H9 (cell line): ENCODE measurements at regions not wholly inside any gene's neighbourhood (a gene's known extent, or its start where the extent isn't known, plus 50 kb on each side); places are given as distances from the start of the nearest gene placed in this dataset.

Experiments
- DNase-seq: peaks from one replicate; pipeline ENCODE4 v3.0.0-alpha.2; 2017
- H2AFZ ChIP-seq: one replicate; pipeline ENCODE4 v1.6.1; 2013; ENCODE audit warnings: mild to moderate bottlenecking, low read length, control low read depth, moderate library complexity
- H2AK5ac ChIP-seq: 2 replicates; pipeline ENCODE4 v1.6.1; 2013; ENCODE audit warnings: low read length, control low read depth, mixed read lengths; ENCODE audit not compliant: insufficient read length
- H2BK120ac ChIP-seq: one replicate; pipeline ENCODE4 v1.6.1; 2013; ENCODE audit warnings: low read depth, mild to moderate bottlenecking, low read length, control low read depth, inconsistent platforms; ENCODE audit not compliant: poor library complexity, severe bottlenecking
- H2BK12ac ChIP-seq: 2 replicates; pipeline ENCODE4 v1.6.1; 2013; ENCODE audit warnings: low read length, control low read depth, mixed read lengths, low read depth; ENCODE audit not compliant: insufficient read length
- H2BK15ac ChIP-seq: 2 replicates; pipeline ENCODE4 v1.6.1; 2013; ENCODE audit warnings: low read depth, low read length, control low read depth
- H2BK20ac ChIP-seq: one replicate; pipeline ENCODE4 v1.6.1; 2013; ENCODE audit warnings: low read depth, mild to moderate bottlenecking, low read length, control low read depth, inconsistent platforms; ENCODE audit not compliant: poor library complexity, severe bottlenecking
- H2BK5ac ChIP-seq: 2 replicates; pipeline ENCODE4 v1.6.1; 2013; ENCODE audit warnings: low read length, control low read depth, mixed read lengths; ENCODE audit not compliant: insufficient read length
- H3K14ac ChIP-seq: 2 replicates; pipeline ENCODE4 v1.6.1; 2013; ENCODE audit warnings: low read length, control low read depth; ENCODE audit not compliant: insufficient read depth
- H3K18ac ChIP-seq: 2 replicates; pipeline ENCODE4 v1.6.1; 2013; ENCODE audit warnings: low read depth, mild to moderate bottlenecking, mixed read lengths, low read length, control low read depth; ENCODE audit not compliant: insufficient read length
- H3K23ac ChIP-seq: 2 replicates; pipeline ENCODE4 v1.6.1; 2013; ENCODE audit warnings: low read length, control low read depth, mixed read lengths, low read depth; ENCODE audit not compliant: insufficient read length
- H3K23me2 ChIP-seq: 2 replicates; pipeline ENCODE4 v1.6.1; 2013; ENCODE audit warnings: low read depth, mild to moderate bottlenecking, mixed read lengths, low read length, control low read depth; ENCODE audit not compliant: insufficient read length, poor library complexity, severe bottlenecking
- H3K27ac ChIP-seq: 2 replicates; pipeline ENCODE4 v1.5.1; 2013; ENCODE audit warnings: low read length, control low read depth, mixed read lengths, low read depth; ENCODE audit not compliant: insufficient read length
- H3K27me3 ChIP-seq: 2 replicates; pipeline ENCODE4 v1.6.1; 2013; ENCODE audit warnings: low read length, control low read depth, inconsistent platforms; ENCODE audit not compliant: insufficient read depth
- H3K4ac ChIP-seq: 2 replicates; pipeline ENCODE4 v1.6.1; 2013; ENCODE audit warnings: low read depth, mild to moderate bottlenecking, control low read depth, inconsistent platforms, low read length, moderate library complexity
- H3K4me1 ChIP-seq: 2 replicates; pipeline ENCODE4 v1.6.1; 2013; ENCODE audit warnings: low read length, control low read depth, inconsistent platforms; ENCODE audit not compliant: insufficient read depth
- H3K4me2 ChIP-seq: 2 replicates; pipeline ENCODE4 v1.6.1; 2013; ENCODE audit warnings: low read length, control low read depth, mixed read lengths; ENCODE audit not compliant: insufficient read length, insufficient read depth
- H3K56ac ChIP-seq: 2 replicates; pipeline ENCODE4 v1.6.1; 2013; ENCODE audit warnings: low read depth, mild to moderate bottlenecking, mixed read lengths, low read length, control low read depth; ENCODE audit not compliant: insufficient read length
- H3K79me1 ChIP-seq: 2 replicates; pipeline ENCODE4 v1.6.1; 2013; ENCODE audit warnings: low read depth, mild to moderate bottlenecking, moderate library complexity, low read length, control low read depth, inconsistent platforms; ENCODE audit not compliant: insufficient read depth, poor library complexity, severe bottlenecking
- H3K79me2 ChIP-seq: 2 replicates; pipeline ENCODE4 v1.6.1; 2013; ENCODE audit warnings: low read length, control low read depth, inconsistent platforms; ENCODE audit not compliant: insufficient read depth
- H3K9ac ChIP-seq: 2 replicates; pipeline ENCODE4 v1.6.1; 2013; ENCODE audit warnings: low read length, control low read depth, mixed read lengths; ENCODE audit not compliant: insufficient read length; ENCODE audit errors: extremely low read depth
- H3K9me3 ChIP-seq: one replicate; pipeline ENCODE4 v1.6.1; 2013; ENCODE audit warnings: low read depth, low read length, inconsistent platforms; ENCODE audit not compliant: control insufficient read depth
- H3T11ph ChIP-seq: one replicate; pipeline ENCODE4 v1.6.1; 2013; ENCODE audit warnings: mild to moderate bottlenecking, low read length, control low read depth, inconsistent platforms
- H4K20me1 ChIP-seq: one replicate; pipeline ENCODE4 v1.6.1; 2013; ENCODE audit not compliant: control insufficient read depth, insufficient read length, insufficient read depth
- H4K5ac ChIP-seq: 2 replicates; pipeline ENCODE4 v1.6.1; 2013; ENCODE audit warnings: low read depth, mild to moderate bottlenecking, mixed read lengths, low read length, control low read depth; ENCODE audit not compliant: insufficient read length
- H4K8ac ChIP-seq: replicated peaks from 2 replicates; pipeline ENCODE4 v1.6.1; 2013; ENCODE audit warnings: low read length, control low read depth, mixed read lengths, low read depth; ENCODE audit not compliant: insufficient read length
- H4K91ac ChIP-seq: 2 replicates; pipeline ENCODE4 v1.6.1; 2013; ENCODE audit warnings: low read depth, mild to moderate bottlenecking, moderate library complexity, mixed read lengths, low read length, control low read depth; ENCODE audit not compliant: insufficient read length
- H3K27ac Mint-ChIP-seq, 3 experiments: 2 replicates in 2 of 3; 3 replicates in 1 of 3; pipeline ENCODE4 v1.8.0; 2020 to 2021; ENCODE audit warnings: mixed read lengths in 3 of 3, mild to moderate bottlenecking in 1 of 3, moderate library complexity in 1 of 3
- H3K27me3 Mint-ChIP-seq: 2 replicates; pipeline ENCODE4 v1.8.0; 2021; ENCODE audit warnings: low read depth, mild to moderate bottlenecking, moderate library complexity, mixed read lengths
- H3K36me3 Mint-ChIP-seq, 3 experiments: 2 replicates in 2 of 3; 3 replicates in 1 of 3; pipeline ENCODE4 v1.8.0; 2020 to 2021; ENCODE audit warnings: low read depth in 3 of 3, mixed read lengths in 3 of 3; ENCODE audit not compliant: insufficient read depth in 1 of 3
- H3K4me1 Mint-ChIP-seq, 2 experiments: 2 replicates each; pipeline ENCODE4 v1.8.0; 2020; ENCODE audit warnings: mixed read lengths in 2 of 2
- H3K4me3 Mint-ChIP-seq, 2 experiments: 2 replicates in 1 of 2; 3 replicates in 1 of 2; pipeline ENCODE4 v1.8.0; 2020 to 2021; ENCODE audit warnings: mild to moderate bottlenecking in 2 of 2, mixed read lengths in 2 of 2, moderate library complexity in 1 of 2
- H3K9me3 Mint-ChIP-seq, 2 experiments: 2 replicates in 1 of 2; 3 replicates in 1 of 2; pipeline ENCODE4 v1.8.0; 2020; ENCODE audit warnings: mild to moderate bottlenecking in 2 of 2, mixed read lengths in 2 of 2, moderate library complexity in 1 of 2
- WGBS: extraction: QIAGEN DNeasy Blood & Tissue Kit; methylation state at CpG from one replicate; pipeline ENCODE4 v1.1.7; 2013; ENCODE audit warnings: missing lambda C conversion rate, low lambda C conversion rate, mixed read lengths; ENCODE audit not compliant: insufficient read length; ENCODE audit errors: extremely low coverage; 5-methylcytosine and 5-hydroxymethylcytosine counted together
- TF ChIP-seq, protein P1 (sequence below): fragments of 200-600 bp; sonication (generic); conservative IDR thresholded peaks from 3 replicates; pipeline ENCODE4 v1.8.0; 2021; ENCODE audit warnings: antibody characterized with exemption, mild to moderate bottlenecking

DNA sequence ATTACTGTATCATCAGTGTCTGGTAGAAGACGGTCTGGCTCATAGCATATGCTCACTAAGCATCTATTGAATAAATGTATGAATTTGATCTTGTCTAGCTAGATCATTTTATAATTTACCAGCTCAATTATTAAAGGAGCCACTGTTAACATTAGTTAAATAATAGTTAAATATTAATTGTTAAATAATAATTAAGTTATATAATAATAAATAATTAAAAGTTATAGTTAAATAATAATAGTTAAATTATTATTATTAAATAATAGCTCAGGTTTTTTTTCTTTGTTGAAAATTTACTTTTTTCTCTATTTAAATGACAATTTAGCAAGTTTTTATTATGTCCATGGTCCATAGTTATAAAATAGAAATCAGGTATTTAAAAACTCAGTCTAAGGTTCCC is 274.4 kb downstream of the OXSM start:
- no peak for DNase-seq
- H3K4me1 ChIP-seq, result no peaks in the 10 kb centered on the region
- H2BK20ac ChIP-seq, result no peak overlapping the region
- H3K79me2 ChIP-seq, result no peaks in the 10 kb centered on the region
- no peaks in the 10 kb centered on the region for H3K9me3 ChIP-seq
- H3K56ac ChIP-seq, result no peak overlapping the region
- H2BK120ac ChIP-seq, result no peak overlapping the region
- H3K9ac ChIP-seq, result no peak overlapping the region
- Mint-ChIP-seq H3K9me3 (no peaks in the 10 kb centered on the region), H3K4me1 (peaks cover 0 to 3% of the 10 kb centered on the region in 2 experiments; a peak in 1 of 4 replicates), H3K36me3 (no peaks in the 10 kb centered on the region), H3K4me3 (no peak overlapping the region), H3K27me3 (no peaks in the 10 kb centered on the region), H3K27ac (no peak overlapping the region)
- no peak overlapping the region for H2AFZ ChIP-seq
- H4K8ac ChIP-seq, result no peak overlapping the region
- no peak overlapping the region for H3K4me2 ChIP-seq
- no peak overlapping the region for H2BK12ac ChIP-seq
- no peak overlapping the region for H3K27ac ChIP-seq
- no peaks in the 10 kb centered on the region for H3K27me3 ChIP-seq
- TF ChIP-seq, protein P1, sequence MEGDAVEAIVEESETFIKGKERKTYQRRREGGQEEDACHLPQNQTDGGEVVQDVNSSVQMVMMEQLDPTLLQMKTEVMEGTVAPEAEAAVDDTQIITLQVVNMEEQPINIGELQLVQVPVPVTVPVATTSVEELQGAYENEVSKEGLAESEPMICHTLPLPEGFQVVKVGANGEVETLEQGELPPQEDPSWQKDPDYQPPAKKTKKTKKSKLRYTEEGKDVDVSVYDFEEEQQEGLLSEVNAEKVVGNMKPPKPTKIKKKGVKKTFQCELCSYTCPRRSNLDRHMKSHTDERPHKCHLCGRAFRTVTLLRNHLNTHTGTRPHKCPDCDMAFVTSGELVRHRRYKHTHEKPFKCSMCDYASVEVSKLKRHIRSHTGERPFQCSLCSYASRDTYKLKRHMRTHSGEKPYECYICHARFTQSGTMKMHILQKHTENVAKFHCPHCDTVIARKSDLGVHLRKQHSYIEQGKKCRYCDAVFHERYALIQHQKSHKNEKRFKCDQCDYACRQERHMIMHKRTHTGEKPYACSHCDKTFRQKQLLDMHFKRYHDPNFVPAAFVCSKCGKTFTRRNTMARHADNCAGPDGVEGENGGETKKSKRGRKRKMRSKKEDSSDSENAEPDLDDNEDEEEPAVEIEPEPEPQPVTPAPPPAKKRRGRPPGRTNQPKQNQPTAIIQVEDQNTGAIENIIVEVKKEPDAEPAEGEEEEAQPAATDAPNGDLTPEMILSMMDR, result no peak
- H2BK15ac ChIP-seq, result no peak overlapping the region
- no peak overlapping the region for H2AK5ac ChIP-seq
- H3K23ac ChIP-seq, result no peak overlapping the region
- no peak overlapping the region for H4K91ac ChIP-seq
- no CpG with 5 or more reads among the region's 1 CpG for WGBS
- no peaks in the 10 kb centered on the region for H3K79me1 ChIP-seq
- H3K23me2 ChIP-seq, result no peaks in the 10 kb centered on the region
- H4K5ac ChIP-seq, result no peak overlapping the region
- H3K4ac ChIP-seq, result no peak overlapping the region
- no peak overlapping the region for H3K18ac ChIP-seq
- no peaks in the 10 kb centered on the region for H4K20me1 ChIP-seq
- H3T11ph ChIP-seq, result no peak overlapping the region
- no peak overlapping the region for H2BK5ac ChIP-seq
- no peak overlapping the region for H3K14ac ChIP-seq
